Neutrophil (primary cell): ENCODE measurements at regions not wholly inside any gene's neighbourhood (a gene's known extent, or its start where the extent isn't known, plus 50 kb on each side); places are given as distances from the start of the nearest gene placed in this dataset.
"Not testable (repeated sequence)": the region's sequence is repeated elsewhere in the genome, so short reads cannot be mapped to it uniquely, and the experiment has no call there.

Experiments used
- H3K27ac ChIP-seq: fragments of 200-600 bp; sonication (generic); 2 replicates; pipeline ENCODE4 v1.5.1; 2016; ENCODE audit warnings: mild to moderate bottlenecking, moderate library complexity
- H3K27me3 ChIP-seq: fragments of 200-600 bp; sonication (generic); 2 replicates; pipeline ENCODE4 v1.6.0; 2016; ENCODE audit warnings: mild to moderate bottlenecking
- H3K36me3 ChIP-seq: fragments of 200-600 bp; sonication (generic); 2 replicates; pipeline ENCODE4 v1.5.1; 2017
- H3K4me1 ChIP-seq, 2 experiments: fragments of 200-600 bp in 1 of 2; sonication (generic) in 1 of 2; 1 replicate in 1 of 2; 2 replicates in 1 of 2; pipeline versions ENCODE4 v1.5.1 to v1.6.1; 2013 to 2016; ENCODE audit warnings: low read depth in 1 of 2, low read length in 1 of 2, mild to moderate bottlenecking in 1 of 2, moderate library complexity in 1 of 2; ENCODE audit not compliant: control insufficient read depth in 1 of 2, insufficient read depth in 1 of 2
- H3K4me3 ChIP-seq, 2 experiments: fragments of 200-600 bp in 1 of 2; sonication (generic) in 1 of 2; 1 replicate in 1 of 2; 2 replicates in 1 of 2; pipeline ENCODE4 v1.5.1; 2013 to 2016; ENCODE audit warnings: low read depth in 1 of 2, low read length in 1 of 2, mild to moderate bottlenecking in 1 of 2, moderate library complexity in 1 of 2
- H3K9me3 ChIP-seq: fragments of 200-600 bp; sonication (generic); 2 replicates; pipeline ENCODE4 v1.5.1; 2016
- TF ChIP-seq, protein P1 (sequence below): fragments of 200-600 bp; sonication (generic); IDR thresholded peaks from 2 replicates; pipeline ENCODE4 v1.5.1; 2016; ENCODE audit warnings: antibody characterized with exemption

DNA sequence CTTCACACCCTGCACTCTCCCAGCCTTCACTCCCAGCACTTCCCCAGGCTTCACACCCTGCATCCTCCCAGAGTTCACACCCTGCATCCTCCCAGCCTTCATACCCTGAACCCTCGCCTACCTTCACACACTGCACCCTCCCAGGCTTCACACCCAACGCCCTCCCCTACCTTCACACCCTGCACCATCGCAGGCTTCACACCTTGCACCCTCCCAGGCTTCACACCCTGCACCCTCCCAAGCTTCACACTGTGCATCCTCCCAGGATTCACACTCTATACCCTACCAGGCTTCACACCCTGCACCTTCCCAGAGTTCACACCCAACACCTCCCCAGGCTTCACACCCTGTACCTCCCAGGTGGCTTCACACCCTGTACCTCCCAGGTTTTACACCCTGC lies 448.7 kb upstream of the MYT1L start:
- Histone ChIP-seq H3K9me3 (no peaks in the 10 kb centered on the region), H3K4me1 (no peaks in the 10 kb centered on the region), H3K27me3 (no peaks in the 10 kb centered on the region), H3K4me3 (no peak overlapping the region), H3K27ac (no peak overlapping the region), H3K36me3 (no peaks in the 10 kb centered on the region)
- TF ChIP-seq, protein P1, sequence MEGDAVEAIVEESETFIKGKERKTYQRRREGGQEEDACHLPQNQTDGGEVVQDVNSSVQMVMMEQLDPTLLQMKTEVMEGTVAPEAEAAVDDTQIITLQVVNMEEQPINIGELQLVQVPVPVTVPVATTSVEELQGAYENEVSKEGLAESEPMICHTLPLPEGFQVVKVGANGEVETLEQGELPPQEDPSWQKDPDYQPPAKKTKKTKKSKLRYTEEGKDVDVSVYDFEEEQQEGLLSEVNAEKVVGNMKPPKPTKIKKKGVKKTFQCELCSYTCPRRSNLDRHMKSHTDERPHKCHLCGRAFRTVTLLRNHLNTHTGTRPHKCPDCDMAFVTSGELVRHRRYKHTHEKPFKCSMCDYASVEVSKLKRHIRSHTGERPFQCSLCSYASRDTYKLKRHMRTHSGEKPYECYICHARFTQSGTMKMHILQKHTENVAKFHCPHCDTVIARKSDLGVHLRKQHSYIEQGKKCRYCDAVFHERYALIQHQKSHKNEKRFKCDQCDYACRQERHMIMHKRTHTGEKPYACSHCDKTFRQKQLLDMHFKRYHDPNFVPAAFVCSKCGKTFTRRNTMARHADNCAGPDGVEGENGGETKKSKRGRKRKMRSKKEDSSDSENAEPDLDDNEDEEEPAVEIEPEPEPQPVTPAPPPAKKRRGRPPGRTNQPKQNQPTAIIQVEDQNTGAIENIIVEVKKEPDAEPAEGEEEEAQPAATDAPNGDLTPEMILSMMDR, result no peak

DNA sequence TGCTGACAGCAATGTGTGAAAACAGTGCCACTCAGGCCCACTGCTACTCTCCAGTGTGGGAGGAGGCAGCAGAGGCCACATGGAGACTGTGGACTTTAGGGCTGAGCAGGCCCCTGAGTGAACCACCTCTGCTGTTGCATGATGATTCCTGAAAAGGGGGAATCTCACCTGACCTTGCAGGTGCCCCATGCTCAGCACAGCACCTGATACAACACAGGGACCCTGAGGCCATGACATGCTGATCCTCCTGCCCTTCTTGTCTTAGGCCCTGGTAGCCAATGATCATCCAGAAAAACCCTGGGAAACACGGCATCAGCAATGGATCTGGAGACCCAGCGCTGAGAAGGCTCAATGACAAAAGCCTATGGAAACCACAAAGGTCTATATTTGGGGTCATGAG lies 446.8 kb upstream of the MYT1L start:
- TF ChIP-seq, protein P1, result no peak
- H3K36me3 ChIP-seq, result no peaks in the 10 kb centered on the region
- H3K4me3 ChIP-seq, result no peak overlapping the region
- no peaks in the 10 kb centered on the region for H3K27me3 ChIP-seq
- no peaks in the 10 kb centered on the region for H3K9me3 ChIP-seq
- no peak overlapping the region for H3K27ac ChIP-seq
- H3K4me1 ChIP-seq, result no peaks in the 10 kb centered on the region

DNA sequence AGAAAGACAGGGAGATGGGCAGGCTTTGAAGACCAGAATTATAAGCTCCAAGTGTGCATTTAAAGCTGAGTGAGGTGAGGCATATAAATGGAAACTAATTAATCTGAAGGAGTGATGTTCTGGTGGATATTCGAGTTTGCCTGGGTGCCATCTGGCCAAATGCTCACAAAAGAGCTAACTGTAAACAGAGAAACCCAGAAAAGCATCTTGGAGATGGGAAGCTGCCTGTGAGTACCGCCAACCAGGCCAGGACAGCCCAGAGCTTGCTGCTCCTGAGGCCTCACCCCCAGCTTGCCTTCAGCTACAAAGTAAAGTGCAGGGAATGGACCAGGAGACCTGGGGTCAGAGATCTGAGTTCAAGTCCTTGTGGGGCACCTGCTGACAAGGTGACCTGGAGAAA lies 446.1 kb upstream of the MYT1L start:
- TF ChIP-seq, protein P1, result no peak
- H3K4me3 ChIP-seq, result no peak overlapping the region

DNA sequence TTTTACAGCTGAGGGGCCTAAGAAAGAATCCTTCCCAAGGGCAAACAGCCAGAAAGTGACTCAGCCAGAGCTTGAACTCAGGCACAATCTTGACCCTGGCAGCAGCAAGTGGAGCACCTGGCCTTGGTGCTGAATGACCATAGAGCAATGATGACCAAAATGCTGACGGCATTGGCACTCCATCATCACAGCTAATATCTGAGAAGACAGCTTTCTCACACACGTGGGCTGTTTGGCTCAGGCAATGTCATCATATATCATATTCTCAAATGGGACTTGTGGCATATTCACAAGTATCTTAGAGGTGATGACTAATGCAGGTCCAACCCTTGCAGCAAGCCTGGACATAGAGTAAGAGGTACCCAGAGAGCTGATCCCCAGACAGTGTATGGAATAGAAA lies 443.9 kb upstream of the MYT1L start:
- no peaks in the 10 kb centered on the region for H3K9me3 ChIP-seq
- TF ChIP-seq, protein P1, result no peak
- H3K27ac ChIP-seq, result no peak overlapping the region
- no peaks in the 10 kb centered on the region for H3K27me3 ChIP-seq
- H3K4me1 ChIP-seq, result no peaks in the 10 kb centered on the region
- no peak overlapping the region for H3K4me3 ChIP-seq
- no peaks in the 10 kb centered on the region for H3K36me3 ChIP-seq

More for the DNA sequence above, 446.1 kb upstream of the MYT1L start:
- Histone ChIP-seq H3K27me3 (no peaks in the 10 kb centered on the region), H3K27ac (no peak overlapping the region), H3K36me3 (no peaks in the 10 kb centered on the region), H3K9me3 (no peaks in the 10 kb centered on the region), H3K4me1 (no peaks in the 10 kb centered on the region)

DNA sequence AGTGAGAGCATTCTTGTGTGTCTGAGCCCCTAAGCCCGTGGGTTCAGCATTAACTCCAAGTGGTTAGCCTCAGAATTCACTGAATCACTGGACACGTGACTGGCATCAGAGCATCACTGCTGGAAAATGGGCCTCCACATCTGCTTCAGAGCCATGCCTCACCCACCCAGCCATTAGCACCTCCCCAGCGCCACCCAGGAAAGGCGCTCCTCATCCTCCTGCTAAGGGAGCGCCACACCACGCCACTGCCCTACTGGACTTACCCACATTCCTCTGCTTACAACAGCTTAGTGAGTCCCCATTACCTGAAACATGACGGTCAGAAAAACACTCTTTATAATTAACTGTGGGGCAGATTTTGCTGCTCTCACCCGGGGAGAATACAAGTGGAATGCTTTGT lies 442.6 kb upstream of the MYT1L start:
- H3K36me3 ChIP-seq, result no peaks in the 10 kb centered on the region
- no peaks in the 10 kb centered on the region for H3K27me3 ChIP-seq
- H3K9me3 ChIP-seq, result no peaks in the 10 kb centered on the region
- H3K4me1 ChIP-seq, result no peaks in the 10 kb centered on the region
- TF ChIP-seq, protein P1, result no peak
- H3K27ac ChIP-seq, result no peak overlapping the region
- H3K4me3 ChIP-seq, result no peak overlapping the region

DNA sequence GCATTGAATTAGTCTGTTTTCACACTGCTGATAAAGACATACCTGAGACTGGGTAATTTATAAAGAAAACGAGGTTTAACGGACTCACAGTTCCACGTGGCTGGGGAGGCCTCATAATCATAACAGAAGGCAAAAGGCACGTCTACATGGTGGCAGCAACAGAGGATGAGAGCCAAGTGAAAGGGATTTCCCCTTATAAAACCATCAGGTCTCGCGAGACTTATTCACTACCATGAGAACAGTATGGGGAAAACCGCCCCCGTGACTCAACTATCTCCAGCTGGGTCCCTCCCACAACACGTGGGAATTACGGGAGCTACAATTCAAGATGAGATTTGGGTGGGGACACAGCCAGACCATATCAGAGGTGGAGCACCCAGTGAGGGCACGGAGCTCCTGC lies 442.0 kb upstream of the MYT1L start:
- H3K27me3 ChIP-seq, H3K9me3 ChIP-seq, H3K27ac ChIP-seq, H3K4me3 ChIP-seq, H3K4me1 ChIP-seq, H3K36me3 ChIP-seq: not testable (repeated sequence)
